K562 (cell line): ENCODE measurements at regions not wholly inside any gene's neighbourhood (a gene's known extent, or its start where the extent isn't known, plus 50 kb on each side); places are given as distances from the start of the nearest gene placed in this dataset.

Experiments
- ADNP ChIP-seq: fragments of 200-800 bp; sonication (Bioruptor generic); IDR thresholded peaks from 2 replicates; pipeline ENCODE4 v1.6.1; 2016; ENCODE audit warnings: missing genetic modification characterization, missing compliant biosample characterization
- ELF4 ChIP-seq: fragments of 450-650 bp; formaldehyde crosslinking; IDR thresholded peaks from 2 replicates; pipeline ENCODE4 v1.4.0; 2022; ENCODE audit warnings: missing genetic modification characterization
- EZH2 ChIP-seq: IDR thresholded peaks from 2 replicates; pipeline ENCODE4 v1.6.1; 2012; ENCODE audit warnings: low read depth, mild to moderate bottlenecking, inconsistent platforms, low read length, borderline replicate concordance
- MEF2A ChIP-seq: IDR thresholded peaks from 2 replicates; pipeline ENCODE4 v1.6.1; 2011; ENCODE audit warnings: low read depth, mild to moderate bottlenecking, low read length, moderate library complexity; ENCODE audit not compliant: control insufficient read depth
- NFIC ChIP-seq: fragments of 450-650 bp; IDR thresholded peaks from 2 replicates; pipeline ENCODE4 v1.6.1; 2017; ENCODE audit warnings: mild to moderate bottlenecking, inconsistent platforms
- RAD21 ChIP-seq, 2 experiments: fragments of 250-450 bp in 1 of 2; fragments of 450-650 bp in 1 of 2; sonication (Bioruptor Pico) in 1 of 2; formaldehyde crosslinking in 1 of 2; IDR thresholded peaks in 1 of 2; conservative IDR thresholded peaks in 1 of 2; 2 replicates each; pipeline versions ENCODE4 v1.4.0 to v1.8.0; 2020 to 2022; ENCODE audit warnings: mild to moderate bottlenecking in 2 of 2, moderate library complexity in 1 of 2
- ZNF785 ChIP-seq: fragments of 250-450 bp; sonication (Bioruptor Pico); IDR thresholded peaks from 2 replicates; pipeline ENCODE4 v1.4.0; 2020; ENCODE audit warnings: mild to moderate bottlenecking
- TF ChIP-seq, protein P1 (sequence below): sonication (generic); formaldehyde crosslinking; IDR thresholded peaks from 2 replicates; pipeline ENCODE4 v1.8.1; 2023; ENCODE audit warnings: mild to moderate bottlenecking, missing genetic modification reagents
- TF ChIP-seq, protein P2 (sequence below): sonication (generic); formaldehyde crosslinking; IDR thresholded peaks from 2 replicates; pipeline ENCODE4 v1.8.0; 2022; ENCODE audit warnings: mild to moderate bottlenecking, missing genetic modification reagents, borderline replicate concordance
- TF ChIP-seq, protein P3 (sequence below), 3 experiments: IDR thresholded peaks in 2 of 3; conservative IDR thresholded peaks in 1 of 3; 2 replicates each; pipeline ENCODE4 v1.5.1; 2011 to 2012; ENCODE audit warnings: low read length in 3 of 3, mild to moderate bottlenecking in 3 of 3, control low read depth in 2 of 3, improper control_type of control experiment in 1 of 3, inconsistent platforms in 1 of 3, low read depth in 1 of 3, mixed read lengths in 1 of 3, moderate library complexity in 1 of 3; ENCODE audit not compliant: insufficient read depth in 2 of 3

DNA sequence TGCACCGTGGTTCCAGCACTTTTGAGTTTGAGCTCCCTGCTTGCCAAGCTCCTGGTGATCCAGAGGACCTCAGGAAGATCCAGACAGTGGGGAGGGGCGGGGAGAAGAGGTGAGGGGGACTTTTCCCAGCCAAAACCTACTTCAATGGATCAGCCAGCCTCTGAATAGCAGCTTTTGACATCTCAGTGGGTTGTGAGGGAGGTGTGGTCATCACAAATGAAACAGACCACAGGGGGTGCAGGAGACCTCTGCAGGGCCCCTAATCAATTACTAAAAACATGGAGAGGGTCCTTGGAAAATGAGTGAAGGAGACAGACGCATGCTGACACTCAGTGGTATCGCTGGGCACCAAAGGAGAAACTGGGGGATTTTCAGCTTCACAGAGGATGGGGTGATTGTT is 372.7 kb downstream of the ZNF521 start:
- TF ChIP-seq MEF2A (no peak), ADNP (tag) (no peak), EZH2 (no peak), ELF4 (CRISPR knock-in tag) (no peak), RAD21 (CRISPR knock-in tag; conservative IDR thresholded peaks at IDR 0.05 in 1 of 2, IDR thresholded peaks at IDR 0.05 in 1 of 2) (no peak), ZNF785 (CRISPR knock-in tag) (no peak), NFIC (no peak)
- TF ChIP-seq, protein P1, sequence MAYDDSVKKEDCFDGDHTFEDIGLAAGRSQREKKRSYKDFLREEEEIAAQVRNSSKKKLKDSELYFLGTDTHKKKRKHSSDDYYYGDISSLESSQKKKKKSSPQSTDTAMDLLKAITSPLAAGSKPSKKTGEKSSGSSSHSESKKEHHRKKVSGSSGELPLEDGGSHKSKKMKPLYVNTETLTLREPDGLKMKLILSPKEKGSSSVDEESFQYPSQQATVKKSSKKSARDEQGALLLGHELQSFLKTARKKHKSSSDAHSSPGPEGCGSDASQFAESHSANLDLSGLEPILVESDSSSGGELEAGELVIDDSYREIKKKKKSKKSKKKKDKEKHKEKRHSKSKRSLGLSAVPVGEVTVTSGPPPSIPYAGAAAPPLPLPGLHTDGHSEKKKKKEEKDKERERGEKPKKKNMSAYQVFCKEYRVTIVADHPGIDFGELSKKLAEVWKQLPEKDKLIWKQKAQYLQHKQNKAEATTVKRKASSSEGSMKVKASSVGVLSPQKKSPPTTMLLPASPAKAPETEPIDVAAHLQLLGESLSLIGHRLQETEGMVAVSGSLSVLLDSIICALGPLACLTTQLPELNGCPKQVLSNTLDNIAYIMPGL (CRISPR knock-in tag) = no peak
- TF ChIP-seq, protein P2, sequence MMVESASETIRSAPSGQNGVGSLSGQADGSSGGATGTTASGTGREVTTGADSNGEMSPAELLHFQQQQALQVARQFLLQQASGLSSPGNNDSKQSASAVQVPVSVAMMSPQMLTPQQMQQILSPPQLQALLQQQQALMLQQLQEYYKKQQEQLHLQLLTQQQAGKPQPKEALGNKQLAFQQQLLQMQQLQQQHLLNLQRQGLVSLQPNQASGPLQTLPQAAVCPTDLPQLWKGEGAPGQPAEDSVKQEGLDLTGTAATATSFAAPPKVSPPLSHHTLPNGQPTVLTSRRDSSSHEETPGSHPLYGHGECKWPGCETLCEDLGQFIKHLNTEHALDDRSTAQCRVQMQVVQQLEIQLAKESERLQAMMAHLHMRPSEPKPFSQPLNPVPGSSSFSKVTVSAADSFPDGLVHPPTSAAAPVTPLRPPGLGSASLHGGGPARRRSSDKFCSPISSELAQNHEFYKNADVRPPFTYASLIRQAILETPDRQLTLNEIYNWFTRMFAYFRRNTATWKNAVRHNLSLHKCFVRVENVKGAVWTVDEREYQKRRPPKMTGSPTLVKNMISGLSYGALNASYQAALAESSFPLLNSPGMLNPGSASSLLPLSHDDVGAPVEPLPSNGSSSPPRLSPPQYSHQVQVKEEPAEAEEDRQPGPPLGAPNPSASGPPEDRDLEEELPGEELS (CRISPR knock-in tag) = no peak
- TF ChIP-seq, protein P3, sequence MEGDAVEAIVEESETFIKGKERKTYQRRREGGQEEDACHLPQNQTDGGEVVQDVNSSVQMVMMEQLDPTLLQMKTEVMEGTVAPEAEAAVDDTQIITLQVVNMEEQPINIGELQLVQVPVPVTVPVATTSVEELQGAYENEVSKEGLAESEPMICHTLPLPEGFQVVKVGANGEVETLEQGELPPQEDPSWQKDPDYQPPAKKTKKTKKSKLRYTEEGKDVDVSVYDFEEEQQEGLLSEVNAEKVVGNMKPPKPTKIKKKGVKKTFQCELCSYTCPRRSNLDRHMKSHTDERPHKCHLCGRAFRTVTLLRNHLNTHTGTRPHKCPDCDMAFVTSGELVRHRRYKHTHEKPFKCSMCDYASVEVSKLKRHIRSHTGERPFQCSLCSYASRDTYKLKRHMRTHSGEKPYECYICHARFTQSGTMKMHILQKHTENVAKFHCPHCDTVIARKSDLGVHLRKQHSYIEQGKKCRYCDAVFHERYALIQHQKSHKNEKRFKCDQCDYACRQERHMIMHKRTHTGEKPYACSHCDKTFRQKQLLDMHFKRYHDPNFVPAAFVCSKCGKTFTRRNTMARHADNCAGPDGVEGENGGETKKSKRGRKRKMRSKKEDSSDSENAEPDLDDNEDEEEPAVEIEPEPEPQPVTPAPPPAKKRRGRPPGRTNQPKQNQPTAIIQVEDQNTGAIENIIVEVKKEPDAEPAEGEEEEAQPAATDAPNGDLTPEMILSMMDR (IDR thresholded peaks at IDR 0.05 in 2 of 3, conservative IDR thresholded peaks at IDR 0.05 in 1 of 3; ENCODE audit: insufficient read depth in 2 of 3, low read depth in 1 of 3, low read length in 3 of 3) = no peak
